Keratinocyte (primary cell): ENCODE measurements at regions not wholly inside any gene's neighbourhood (a gene's known extent, or its start where the extent isn't known, plus 50 kb on each side); places are given as distances from the start of the nearest gene placed in this dataset.

Experiments
- DNase-seq: peaks from one replicate; pipeline ENCODE4 v3.0.0-alpha.2; 2011; ENCODE audit warnings: low read depth, missing footprints, low spot score
- FAIRE-seq: peaks from 2 replicates; lab custom pipeline; 2011; peaks lifted over from hg19 to GRCh38; lab: Jason Lieb, UNC
- H2AFZ ChIP-seq: 2 replicates; pipeline ENCODE4 v1.6.0; 2012; ENCODE audit warnings: low read length, control low read depth, inconsistent platforms; ENCODE audit not compliant: control insufficient read depth
- H3K27ac ChIP-seq: 2 replicates; pipeline ENCODE4 v1.5.1; 2011; ENCODE audit warnings: low read length; ENCODE audit not compliant: control insufficient read depth, insufficient read depth
- H3K27me3 ChIP-seq: 3 replicates; pipeline ENCODE4 v1.6.0; 2011; ENCODE audit warnings: low read length; ENCODE audit not compliant: control insufficient read depth, insufficient read depth; ENCODE audit errors: extremely low read depth
- H3K36me3 ChIP-seq, 2 experiments: 2 replicates in 1 of 2; 3 replicates in 1 of 2; pipeline ENCODE4 v1.5.1; 2011; ENCODE audit warnings: low read length in 2 of 2, mild to moderate bottlenecking in 1 of 2; ENCODE audit not compliant: control insufficient read depth in 2 of 2, insufficient read depth in 2 of 2; ENCODE audit errors: extremely low read depth in 1 of 2
- H3K4me1 ChIP-seq: 3 replicates; pipeline ENCODE4 v1.5.1; 2011; ENCODE audit warnings: low read length; ENCODE audit not compliant: control insufficient read depth, insufficient read depth; ENCODE audit errors: extremely low read depth
- H3K4me2 ChIP-seq: 3 replicates; pipeline ENCODE4 v1.6.0; 2011; ENCODE audit warnings: low read depth, low read length; ENCODE audit not compliant: control insufficient read depth, insufficient read depth; ENCODE audit errors: extremely low read depth
- H3K4me3 ChIP-seq, 3 experiments: fragments of 200-600 bp in 1 of 3; sonication (generic) in 1 of 3; 2 replicates in 2 of 3; 3 replicates in 1 of 3; pipeline ENCODE4 v1.5.1; 2011 to 2016; ENCODE audit warnings: low read length in 3 of 3, mild to moderate bottlenecking in 3 of 3, control low read depth in 2 of 3, inconsistent platforms in 1 of 3, low read depth in 1 of 3, mixed read lengths in 1 of 3, mixed run types in 1 of 3, moderate library complexity in 1 of 3; ENCODE audit not compliant: control insufficient read depth in 2 of 3, insufficient read depth in 2 of 3; ENCODE audit errors: extremely low read depth in 1 of 3
- H3K79me2 ChIP-seq: 2 replicates; pipeline ENCODE4 v1.6.0; 2012; ENCODE audit warnings: low read length; ENCODE audit not compliant: control insufficient read depth, insufficient read depth
- H3K9ac ChIP-seq: 3 replicates; pipeline ENCODE4 v1.6.0; 2011; ENCODE audit warnings: low read length; ENCODE audit not compliant: control insufficient read depth, insufficient read depth; ENCODE audit errors: extremely low read depth
- H3K9me1 ChIP-seq: 3 replicates; pipeline ENCODE4 v1.6.0; 2011; ENCODE audit warnings: low read length; ENCODE audit not compliant: control insufficient read depth, insufficient read depth; ENCODE audit errors: extremely low read depth
- H3K9me3 ChIP-seq: 2 replicates; pipeline ENCODE4 v1.5.1; 2012; ENCODE audit warnings: low read depth, low read length; ENCODE audit not compliant: control insufficient read depth
- H4K20me1 ChIP-seq: 3 replicates; pipeline ENCODE4 v1.6.0; 2011; ENCODE audit warnings: low read length; ENCODE audit not compliant: control insufficient read depth, insufficient read depth; ENCODE audit errors: extremely low read depth
- EZH2 ChIP-seq: IDR thresholded peaks from one replicate; pipeline ENCODE4 v1.6.1; 2012; ENCODE audit warnings: inconsistent platforms, mild to moderate bottlenecking, low read length, moderate library complexity
- dilution Hi-C: fragments of 300-500 bp; cut with MboI; formaldehyde crosslinking; loops from one replicate; pipeline ENCODE4 v1.7.0; 2020; ENCODE audit warnings: low sequenced_read_pairs; ENCODE audit not compliant: extremely low pct_ligation_motif_present
- TF ChIP-seq, protein P1 (sequence below), 3 experiments: IDR thresholded peaks in 1 of 3; conservative IDR thresholded peaks in 1 of 3; optimal IDR thresholded peaks in 1 of 3; 2 replicates in 2 of 3; 3 replicates in 1 of 3; pipeline versions ENCODE3 to v1.5.1; 2011; ENCODE audit warnings: low read length in 3 of 3, mild to moderate bottlenecking in 3 of 3, moderate library complexity in 2 of 3, control low read depth in 1 of 3, inconsistent platforms in 1 of 3; ENCODE audit not compliant: insufficient read depth in 2 of 3; ENCODE audit errors: extremely low read depth in 1 of 3

DNA sequence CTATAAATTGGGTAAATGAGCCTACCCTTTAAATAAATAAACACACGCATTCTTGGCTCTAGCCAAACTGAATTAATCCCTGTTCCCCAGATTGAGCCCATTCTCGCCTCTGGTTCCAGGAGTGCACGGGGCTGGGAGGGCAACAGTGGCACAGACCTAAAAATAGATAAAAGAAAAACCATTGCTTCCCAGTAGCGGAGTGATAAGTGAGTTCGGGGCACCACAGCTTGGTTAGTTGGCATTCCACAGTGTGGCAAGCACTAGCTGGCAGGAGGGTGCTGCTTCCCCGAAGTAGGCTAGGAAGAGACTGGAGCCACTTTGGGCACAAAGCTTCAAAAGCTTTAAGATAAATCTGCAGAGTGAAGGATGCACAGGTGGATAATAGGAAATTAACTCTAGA lies 322.2 kb upstream of the SGCD start:
- no peaks in the 10 kb centered on the region for H4K20me1 ChIP-seq
- no peak overlapping the region for H3K27ac ChIP-seq
- no peak overlapping the region for H3K4me2 ChIP-seq
- H3K9me1 ChIP-seq, result no peaks in the 10 kb centered on the region
- H3K9ac ChIP-seq, result no peak overlapping the region
- no peaks in the 10 kb centered on the region for H3K36me3 ChIP-seq
- no peak for TF ChIP-seq EZH2
- TF ChIP-seq, protein P1, sequence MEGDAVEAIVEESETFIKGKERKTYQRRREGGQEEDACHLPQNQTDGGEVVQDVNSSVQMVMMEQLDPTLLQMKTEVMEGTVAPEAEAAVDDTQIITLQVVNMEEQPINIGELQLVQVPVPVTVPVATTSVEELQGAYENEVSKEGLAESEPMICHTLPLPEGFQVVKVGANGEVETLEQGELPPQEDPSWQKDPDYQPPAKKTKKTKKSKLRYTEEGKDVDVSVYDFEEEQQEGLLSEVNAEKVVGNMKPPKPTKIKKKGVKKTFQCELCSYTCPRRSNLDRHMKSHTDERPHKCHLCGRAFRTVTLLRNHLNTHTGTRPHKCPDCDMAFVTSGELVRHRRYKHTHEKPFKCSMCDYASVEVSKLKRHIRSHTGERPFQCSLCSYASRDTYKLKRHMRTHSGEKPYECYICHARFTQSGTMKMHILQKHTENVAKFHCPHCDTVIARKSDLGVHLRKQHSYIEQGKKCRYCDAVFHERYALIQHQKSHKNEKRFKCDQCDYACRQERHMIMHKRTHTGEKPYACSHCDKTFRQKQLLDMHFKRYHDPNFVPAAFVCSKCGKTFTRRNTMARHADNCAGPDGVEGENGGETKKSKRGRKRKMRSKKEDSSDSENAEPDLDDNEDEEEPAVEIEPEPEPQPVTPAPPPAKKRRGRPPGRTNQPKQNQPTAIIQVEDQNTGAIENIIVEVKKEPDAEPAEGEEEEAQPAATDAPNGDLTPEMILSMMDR (optimal IDR thresholded peaks at IDR 0.05 in 1 of 3, IDR thresholded peaks at IDR 0.05 in 1 of 3, conservative IDR thresholded peaks at IDR 0.05 in 1 of 3; ENCODE audit: extremely low read depth in 1 of 3, insufficient read depth in 2 of 3, low read length in 3 of 3), result no peak
- H3K79me2 ChIP-seq, result no peaks in the 10 kb centered on the region
- H3K4me1 ChIP-seq, result no peaks in the 10 kb centered on the region
- no peaks in the 10 kb centered on the region for H3K27me3 ChIP-seq
- H3K4me3 ChIP-seq, result no peak overlapping the region
- dilution Hi-C loops, result no loop called here
- H3K9me3 ChIP-seq, result no peaks in the 10 kb centered on the region
- FAIRE-seq, result no peak
- no peak for DNase-seq
- H2AFZ ChIP-seq, result no peak overlapping the region

DNA sequence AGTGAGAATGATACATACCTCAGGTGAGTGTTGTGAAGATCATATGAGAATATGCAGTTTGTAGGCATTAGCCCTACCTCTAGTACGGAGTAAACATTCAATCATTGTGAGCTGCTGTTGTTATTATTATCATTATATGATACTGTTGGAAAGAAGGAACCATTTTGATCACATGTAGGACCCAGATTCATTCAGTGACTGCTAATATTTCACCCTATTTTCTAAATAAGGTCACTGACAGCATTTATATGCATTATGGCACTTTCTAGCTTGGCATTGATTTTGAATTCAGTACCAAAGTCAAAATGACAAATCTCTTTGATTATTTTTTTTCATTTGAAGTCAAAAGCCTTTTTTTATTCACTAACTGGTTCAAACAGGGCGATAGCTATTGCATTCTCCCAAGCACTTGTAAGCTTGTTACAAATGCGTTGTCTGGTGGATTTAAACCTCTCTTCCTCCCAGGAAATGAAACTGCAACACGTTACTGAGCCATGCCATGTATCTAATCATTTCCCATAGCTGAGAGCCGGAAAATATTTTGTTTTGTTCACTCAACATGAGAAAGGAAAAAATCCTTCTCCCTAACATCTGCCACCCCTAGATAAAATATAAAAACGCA lies 320.8 kb upstream of the SGCD start:
- FAIRE-seq, result no peak
- Histone ChIP-seq H3K9me3 (no peaks in the 10 kb centered on the region), H3K27ac (no peak overlapping the region), H3K36me3 (no peaks in the 10 kb centered on the region), H2AFZ (no peak overlapping the region), H3K4me1 (no peaks in the 10 kb centered on the region), H3K27me3 (no peaks in the 10 kb centered on the region), H3K79me2 (no peaks in the 10 kb centered on the region), H4K20me1 (no peaks in the 10 kb centered on the region), H3K9ac (no peak overlapping the region), H3K4me3 (no peak overlapping the region), H3K9me1 (no peaks in the 10 kb centered on the region), H3K4me2 (no peak overlapping the region)
- dilution Hi-C loops, result no loop called here
- no peak for TF ChIP-seq EZH2
- TF ChIP-seq, protein P1 (optimal IDR thresholded peaks at IDR 0.05 in 1 of 3, IDR thresholded peaks at IDR 0.05 in 1 of 3, conservative IDR thresholded peaks at IDR 0.05 in 1 of 3; ENCODE audit: extremely low read depth in 1 of 3, insufficient read depth in 2 of 3, low read length in 3 of 3), result no peak
- DNase-seq, result no peak
